ENCODE measurements at regions not wholly inside any gene's neighbourhood (a gene's known extent, or its start where the extent isn't known, plus 50 kb on each side); places are given as distances from the start of the nearest gene placed in this dataset.

- no peaks in the 10 kb centered on the region for H3K4me1 ChIP-seq (ENCODE audit: control insufficient read depth, extremely low read depth, insufficient read depth, low read length)
- no peaks in the 10 kb centered on the region for H3K79me2 ChIP-seq (ENCODE audit: control insufficient read depth, insufficient read depth, low read length)
- H3K4me2 ChIP-seq (ENCODE audit: insufficient read depth, low read length): no peak overlapping the region
- BruUV-seq (replicated peaks): no TSS peak
- H4K20me1 ChIP-seq (replicated peaks; ENCODE audit: control insufficient read depth, extremely low read depth, insufficient read depth, low read length): no peaks in the 10 kb centered on the region
- DNase-seq (ENCODE audit: low read depth, low spot score): no peak
- no peaks in the 10 kb centered on the region for H3K9me3 ChIP-seq (replicated peaks; ENCODE audit: control insufficient read depth, insufficient read depth, low read length)
- H3K9ac ChIP-seq (replicated peaks; ENCODE audit: extremely low read depth, insufficient read depth, low read length): no peak overlapping the region
- no peak overlapping the region for H3K27ac ChIP-seq (ENCODE audit: insufficient read depth, low read depth, low read length)
- H3K27me3 ChIP-seq (ENCODE audit: control insufficient read depth in 2 of 2, insufficient read depth in 2 of 2, low read length in 2 of 2): peaks cover 2 to 4% of the 10 kb centered on the region in 2 experiments
- dilution Hi-C loops (cut with MboI; ENCODE audit: extremely low pct_ligation_motif_present, low sequenced_read_pairs) (no loop called here), intact Hi-C loops (cut with micrococcal nuclease) (no loop called here)
- no peak for FAIRE-seq
- H3K36me3 ChIP-seq (ENCODE audit: control insufficient read depth in 2 of 2, extremely low read depth in 1 of 2, insufficient read depth in 2 of 2, low read length in 2 of 2): no peaks in the 10 kb centered on the region
- ChIA-PET CTCF (interaction anchor here (0.7 kb wide), 1 partner anchor 12 kb away, joined by 3 read pairs; no protein-coding TSS in a partner anchor), POLR2A (no interaction called here)
- H3K9me1 ChIP-seq (replicated peaks; ENCODE audit: control insufficient read depth, extremely low read depth, insufficient read depth, low read length): no peaks in the 10 kb centered on the region
- no peak overlapping the region for H2AFZ ChIP-seq (ENCODE audit: low read depth, low read length)
- H3K4me3 ChIP-seq (replicated peaks in 1 of 3; ENCODE audit: insufficient read depth in 1 of 3, low read depth in 1 of 3, low read length in 3 of 3): no peak overlapping the region
- no peak for TF ChIP-seq MAX (IDR thresholded peaks at IDR 0.05; ENCODE audit: insufficient read depth, insufficient read length)
- no peak for TF ChIP-seq MYC (IDR thresholded peaks at IDR 0.05; ENCODE audit: low read depth, low read length)
- TF ChIP-seq POLR2AphosphoS5 (IDR thresholded peaks at IDR 0.05; ENCODE audit: insufficient read depth, low read depth, low read length): no peak
- TF ChIP-seq JUN (IDR thresholded peaks at IDR 0.05; ENCODE audit: borderline replicate concordance, insufficient read depth, insufficient read length, low read depth): no peak
- no peak for TF ChIP-seq POLR2A (IDR thresholded peaks at IDR 0.05; ENCODE audit: low read depth, low read length)
- TF ChIP-seq EZH2 (IDR thresholded peaks at IDR 0.05; ENCODE audit: borderline replicate concordance, low read depth, low read length, severe bottlenecking): no peak
- no peak for TF ChIP-seq FOS (IDR thresholded peaks at IDR 0.05; ENCODE audit: borderline replicate concordance, insufficient read depth, low read length)
- no peak for TF ChIP-seq GATA2 (IDR thresholded peaks at IDR 0.05; ENCODE audit: insufficient read depth, insufficient read length, low read depth, low read length)
- no peak for TF ChIP-seq CTCF (IDR thresholded peaks at IDR 0.05; ENCODE audit: extremely low read depth in 1 of 2, insufficient read depth in 1 of 2, low read depth in 1 of 2, low read length in 2 of 2)
These were observed 122.0 kb downstream of the COPRS start for GRCh38 chr17:31736855-31737625.
